ENCODE measurements at regions not wholly inside any gene's neighbourhood (a gene's known extent, or its start where the extent isn't known, plus 50 kb on each side); places are given as distances from the start of the nearest gene placed in this dataset.

DNA sequence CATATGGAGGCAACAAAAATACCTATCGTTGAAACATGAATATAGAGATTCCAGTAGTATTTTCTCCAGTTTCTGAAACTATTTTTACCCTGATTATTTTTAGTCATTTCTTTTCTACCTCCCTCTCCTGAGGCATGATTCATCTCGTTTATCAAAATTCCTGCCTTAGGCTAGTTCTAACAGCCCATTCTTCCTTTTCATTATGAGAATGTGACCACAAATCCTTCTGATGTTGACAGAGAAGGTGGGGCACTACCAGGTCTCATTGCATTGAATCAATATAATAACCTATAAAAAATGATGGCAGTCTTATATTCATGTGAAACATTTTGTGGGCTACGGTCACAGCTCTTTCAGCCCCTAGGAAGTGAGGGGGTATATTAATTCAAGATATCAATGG, 406.5 kb upstream of the UBE2E3 start:
- H3K27me3 ChIP-seq (ENCODE audit: low read length): no peaks in the 10 kb centered on the region
- TF ChIP-seq, protein P1, sequence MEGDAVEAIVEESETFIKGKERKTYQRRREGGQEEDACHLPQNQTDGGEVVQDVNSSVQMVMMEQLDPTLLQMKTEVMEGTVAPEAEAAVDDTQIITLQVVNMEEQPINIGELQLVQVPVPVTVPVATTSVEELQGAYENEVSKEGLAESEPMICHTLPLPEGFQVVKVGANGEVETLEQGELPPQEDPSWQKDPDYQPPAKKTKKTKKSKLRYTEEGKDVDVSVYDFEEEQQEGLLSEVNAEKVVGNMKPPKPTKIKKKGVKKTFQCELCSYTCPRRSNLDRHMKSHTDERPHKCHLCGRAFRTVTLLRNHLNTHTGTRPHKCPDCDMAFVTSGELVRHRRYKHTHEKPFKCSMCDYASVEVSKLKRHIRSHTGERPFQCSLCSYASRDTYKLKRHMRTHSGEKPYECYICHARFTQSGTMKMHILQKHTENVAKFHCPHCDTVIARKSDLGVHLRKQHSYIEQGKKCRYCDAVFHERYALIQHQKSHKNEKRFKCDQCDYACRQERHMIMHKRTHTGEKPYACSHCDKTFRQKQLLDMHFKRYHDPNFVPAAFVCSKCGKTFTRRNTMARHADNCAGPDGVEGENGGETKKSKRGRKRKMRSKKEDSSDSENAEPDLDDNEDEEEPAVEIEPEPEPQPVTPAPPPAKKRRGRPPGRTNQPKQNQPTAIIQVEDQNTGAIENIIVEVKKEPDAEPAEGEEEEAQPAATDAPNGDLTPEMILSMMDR (IDR thresholded peaks at IDR 0.05; ENCODE audit: insufficient read depth, low read length, poor library complexity, severe bottlenecking): no peak
- TF ChIP-seq EZH2phosphoT487 (conservative IDR thresholded peaks at IDR 0.05; ENCODE audit: low read length): no peak
- no peaks in the 10 kb centered on the region for H3K36me3 ChIP-seq (ENCODE audit: low read length)
- no peaks in the 10 kb centered on the region for H3K79me2 ChIP-seq (ENCODE audit: insufficient read depth, low read length)
- no peaks in the 10 kb centered on the region for H3F3A ChIP-seq (ENCODE audit: insufficient read depth)
- no peaks in the 10 kb centered on the region for H3K9me2 ChIP-seq (replicated peaks; ENCODE audit: insufficient read depth, low read length)
- no peak overlapping the region for H2AFZ ChIP-seq (ENCODE audit: low read depth, low read length, severe bottlenecking)
- no peaks in the 10 kb centered on the region for H3K9me3 ChIP-seq (ENCODE audit: insufficient read depth, low read length)
- no peak overlapping the region for H3K4me2 ChIP-seq (ENCODE audit: low read depth, low read length, poor library complexity, severe bottlenecking)
- H3K27ac ChIP-seq (ENCODE audit: low read depth, low read length): no peak overlapping the region
- no peak overlapping the region for H3K4me3 ChIP-seq (ENCODE audit: insufficient read depth, low read length, poor library complexity, severe bottlenecking)
- no peaks in the 10 kb centered on the region for H4K20me1 ChIP-seq (ENCODE audit: low read depth, low read length)
- H3K9ac ChIP-seq (ENCODE audit: low read length): no peak overlapping the region

DNA sequence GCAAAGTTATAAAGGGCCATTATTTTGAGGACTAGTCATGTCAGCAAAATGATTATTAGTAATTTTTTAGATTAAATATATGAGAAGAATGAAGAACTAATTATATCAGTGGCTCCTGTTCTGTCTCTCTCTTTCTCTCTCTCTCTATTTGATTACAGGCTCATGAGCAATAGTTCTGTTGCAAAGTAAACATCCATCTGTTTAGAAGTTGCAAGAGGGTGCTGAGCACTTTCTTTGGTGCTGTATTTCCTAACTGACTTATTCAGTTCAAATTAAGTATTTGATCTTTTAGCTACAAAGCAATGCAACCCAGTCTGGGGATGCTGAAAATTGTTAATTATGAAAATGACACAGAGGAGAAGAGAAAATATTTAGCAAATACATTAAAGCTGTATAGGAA, 408.1 kb upstream of the UBE2E3 start:
- no peak overlapping the region for H2AFZ ChIP-seq (ENCODE audit: low read depth, low read length, severe bottlenecking)
- no peak overlapping the region for H3K4me3 ChIP-seq (ENCODE audit: insufficient read depth, low read length, poor library complexity, severe bottlenecking)
- no peaks in the 10 kb centered on the region for H3F3A ChIP-seq (ENCODE audit: insufficient read depth)
- no peaks in the 10 kb centered on the region for H3K36me3 ChIP-seq (ENCODE audit: low read length)
- no peak overlapping the region for H3K27ac ChIP-seq (ENCODE audit: low read depth, low read length)
- H3K79me2 ChIP-seq (ENCODE audit: insufficient read depth, low read length): no peaks in the 10 kb centered on the region
- H3K4me2 ChIP-seq (ENCODE audit: low read depth, low read length, poor library complexity, severe bottlenecking): no peak overlapping the region
- no peak for TF ChIP-seq EZH2phosphoT487 (conservative IDR thresholded peaks at IDR 0.05; ENCODE audit: low read length)
- TF ChIP-seq, protein P1 (IDR thresholded peaks at IDR 0.05; ENCODE audit: insufficient read depth, low read length, poor library complexity, severe bottlenecking): no peak
- no peaks in the 10 kb centered on the region for H3K9me2 ChIP-seq (replicated peaks; ENCODE audit: insufficient read depth, low read length)
- H4K20me1 ChIP-seq (ENCODE audit: low read depth, low read length): no peaks in the 10 kb centered on the region
- H3K9ac ChIP-seq (ENCODE audit: low read length): no peak overlapping the region
- H3K27me3 ChIP-seq (ENCODE audit: low read length): no peaks in the 10 kb centered on the region
- no peaks in the 10 kb centered on the region for H3K9me3 ChIP-seq (ENCODE audit: insufficient read depth, low read length)

DNA sequence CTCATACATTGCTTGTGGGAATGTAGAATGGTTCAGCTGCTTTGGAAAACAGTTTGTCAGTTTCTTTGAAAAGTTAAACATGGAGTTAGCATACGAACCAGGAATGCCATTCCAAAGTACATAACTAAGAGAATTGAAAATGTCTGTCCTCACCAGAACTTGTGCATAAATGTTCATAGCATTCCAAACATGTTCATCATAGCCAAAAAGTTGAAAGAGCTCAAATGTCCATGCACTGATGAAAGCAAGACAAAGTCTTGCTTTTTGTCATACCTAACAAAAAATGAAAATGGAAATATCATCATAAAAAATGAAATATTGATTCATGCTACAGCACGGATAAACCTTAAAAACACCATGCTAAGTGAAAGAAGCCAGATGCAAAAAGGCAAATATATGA, 408.8 kb upstream of the UBE2E3 start:
- Histone ChIP-seq H3K9me3 (ENCODE audit: insufficient read depth, low read length) (no peaks in the 10 kb centered on the region), H3K27ac (ENCODE audit: low read depth, low read length) (no peak overlapping the region), H3K9ac (ENCODE audit: low read length) (no peak overlapping the region), H3K36me3 (ENCODE audit: low read length) (no peaks in the 10 kb centered on the region), H3K79me2 (ENCODE audit: insufficient read depth, low read length) (no peaks in the 10 kb centered on the region), H3K4me2 (ENCODE audit: low read depth, low read length, poor library complexity, severe bottlenecking) (no peak overlapping the region), H3K9me2 (replicated peaks; ENCODE audit: insufficient read depth, low read length) (no peaks in the 10 kb centered on the region), H3K4me3 (ENCODE audit: insufficient read depth, low read length, poor library complexity, severe bottlenecking) (no peak overlapping the region), H2AFZ (ENCODE audit: low read depth, low read length, severe bottlenecking) (no peak overlapping the region), H3K27me3 (ENCODE audit: low read length) (no peaks in the 10 kb centered on the region), H3F3A (ENCODE audit: insufficient read depth) (no peaks in the 10 kb centered on the region), H4K20me1 (ENCODE audit: low read depth, low read length) (no peaks in the 10 kb centered on the region)
- no peak for TF ChIP-seq EZH2phosphoT487 (conservative IDR thresholded peaks at IDR 0.05; ENCODE audit: low read length)
- TF ChIP-seq, protein P1 (IDR thresholded peaks at IDR 0.05; ENCODE audit: insufficient read depth, low read length, poor library complexity, severe bottlenecking): no peak

Data from SU-DHL-6 (cell line).